IPS DF 19.7 (cell line): ENCODE measurements at regions not wholly inside any gene's neighbourhood (a gene's known extent, or its start where the extent isn't known, plus 50 kb on each side); places are given as distances from the start of the nearest gene placed in this dataset.
A peak's percentile ranks its signal among the peaks of the same experiment; 100 is the strongest.
"Not testable (repeated sequence)": the region's sequence is repeated elsewhere in the genome, so short reads cannot be mapped to it uniquely, and the experiment has no call there.

ENCODE experiments used
- DNase-seq: peaks from one replicate; pipeline ENCODE4 v3.0.0-alpha.2; 2013; ENCODE audit warnings: low read depth, low spot score

GRCh38 chr17:37829592-37830123, 84.8 kb upstream of the HNF1B start:
- no peak for DNase-seq

- no peak for DNase-seq
These were observed 83.8 kb upstream of the HNF1B start for GRCh38 chr17:37828651-37829124.

GRCh38 chr17:37827905-37828650, 83.2 kb upstream of the HNF1B start:
- DNase-seq: no peak

DNA sequence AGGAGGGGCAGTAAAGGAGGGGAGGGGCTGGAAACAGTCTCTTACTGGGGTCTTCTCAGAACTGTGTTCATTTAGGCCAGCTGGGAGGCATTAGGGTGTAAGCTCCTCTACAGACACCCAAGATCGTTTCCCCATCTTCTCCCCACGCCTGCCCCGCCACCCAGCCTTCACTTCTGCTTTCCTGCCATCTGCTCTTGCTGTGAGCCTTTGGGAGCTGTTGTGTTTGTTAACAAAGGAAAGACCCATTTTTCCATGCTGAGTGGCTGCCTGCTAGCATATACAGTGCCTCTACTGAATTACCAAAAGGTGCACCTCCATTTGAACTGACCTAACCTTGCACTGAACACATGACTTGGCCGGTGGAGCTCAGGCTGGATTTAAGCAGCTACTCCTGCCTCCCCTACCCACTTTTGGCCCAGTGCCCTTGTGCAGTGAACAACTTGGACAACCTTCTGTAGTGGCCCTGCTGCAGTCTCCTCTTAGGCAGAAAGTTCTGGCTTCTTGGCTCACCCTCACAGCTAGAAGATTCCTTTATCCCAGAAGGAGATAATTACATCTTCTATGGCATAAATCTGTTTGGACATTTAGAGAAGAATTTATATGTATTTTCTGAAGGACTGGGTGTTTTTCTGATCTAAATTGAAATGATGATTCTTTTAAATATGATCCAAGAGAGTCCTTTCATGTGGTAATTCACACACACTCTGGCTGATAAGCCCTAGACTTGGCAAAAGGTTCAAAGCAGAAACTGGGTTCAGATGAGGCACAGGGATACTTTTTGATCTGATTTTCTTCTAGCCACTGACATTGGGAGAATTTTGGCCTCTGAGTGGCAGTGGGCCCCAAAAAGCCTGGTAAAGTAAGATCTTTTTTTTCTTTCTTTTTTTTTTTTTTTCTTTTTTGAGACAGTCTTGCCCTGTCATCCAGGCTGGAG, 81.9 kb upstream of the HNF1B start:
- DNase-seq: no peak

- DNase-seq: no peak
These were observed 81.0 kb upstream of the HNF1B start for GRCh38 chr17:37825851-37826250.

DNA sequence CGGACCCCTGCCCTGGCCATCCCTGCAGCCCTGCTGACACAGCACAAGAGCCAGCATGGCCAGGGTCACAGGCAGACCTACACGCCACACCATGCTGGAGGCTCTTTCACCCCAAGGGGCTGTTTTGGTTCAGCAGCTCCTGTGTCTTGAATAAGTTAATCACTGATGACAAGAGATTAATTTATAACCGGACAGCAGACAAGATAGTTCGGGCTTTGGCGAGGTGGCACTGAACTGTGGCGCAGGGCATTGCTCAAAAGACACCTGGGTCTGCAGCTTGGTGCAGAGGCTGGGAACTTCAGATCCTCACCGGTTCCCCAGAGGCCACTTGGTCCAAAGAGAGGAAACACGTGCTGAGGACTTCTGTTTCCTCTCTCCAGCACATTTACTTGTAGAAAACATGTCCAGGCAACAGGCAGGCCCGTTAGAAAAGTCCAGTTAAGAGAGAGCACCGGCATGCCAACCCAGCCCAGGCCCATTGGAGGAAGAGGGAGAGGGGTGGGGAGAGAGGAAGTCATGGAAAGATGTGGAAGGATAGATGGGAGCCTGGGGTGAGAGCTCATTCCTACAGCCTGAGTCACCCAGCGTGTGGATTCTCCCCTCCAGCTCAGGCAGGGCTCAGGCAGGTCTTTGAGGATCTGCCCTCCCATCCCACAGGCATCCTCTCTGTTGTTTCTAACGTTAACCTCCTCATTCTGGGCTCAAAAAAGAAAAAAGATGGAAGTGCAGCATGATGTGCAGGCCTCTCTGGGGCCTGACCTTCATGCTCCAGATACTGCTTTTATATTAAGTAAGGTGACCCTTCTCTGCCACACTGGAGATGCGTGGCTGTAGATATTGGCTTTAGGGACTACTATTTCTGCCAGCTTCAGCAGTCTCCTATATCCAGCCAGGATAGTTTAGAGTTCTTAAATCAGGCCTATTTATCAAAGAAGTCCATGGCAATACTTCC, 80.0 kb upstream of the HNF1B start:
- peak; percentile 50 for DNase-seq

DNA sequence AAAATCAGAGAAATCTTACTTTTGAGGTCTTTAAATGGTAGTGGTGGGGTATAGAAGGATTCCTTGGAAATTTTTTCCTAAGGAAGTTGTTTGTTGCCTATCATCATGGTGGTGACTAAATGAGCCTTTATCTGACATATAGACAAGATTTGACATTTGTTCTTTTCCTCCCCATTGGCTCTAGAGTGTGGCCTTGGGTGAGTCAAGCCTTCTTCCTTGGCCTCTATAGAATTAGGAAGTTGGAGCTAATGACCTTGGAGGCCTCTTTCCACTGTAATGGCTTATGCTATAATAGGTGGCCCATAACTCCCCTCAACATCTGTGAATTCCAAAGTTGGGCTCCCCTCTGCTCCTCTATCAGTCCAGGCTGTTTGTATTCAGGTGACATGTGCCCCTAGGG, 79.1 kb upstream of the HNF1B start:
- DNase-seq: no peak

DNA sequence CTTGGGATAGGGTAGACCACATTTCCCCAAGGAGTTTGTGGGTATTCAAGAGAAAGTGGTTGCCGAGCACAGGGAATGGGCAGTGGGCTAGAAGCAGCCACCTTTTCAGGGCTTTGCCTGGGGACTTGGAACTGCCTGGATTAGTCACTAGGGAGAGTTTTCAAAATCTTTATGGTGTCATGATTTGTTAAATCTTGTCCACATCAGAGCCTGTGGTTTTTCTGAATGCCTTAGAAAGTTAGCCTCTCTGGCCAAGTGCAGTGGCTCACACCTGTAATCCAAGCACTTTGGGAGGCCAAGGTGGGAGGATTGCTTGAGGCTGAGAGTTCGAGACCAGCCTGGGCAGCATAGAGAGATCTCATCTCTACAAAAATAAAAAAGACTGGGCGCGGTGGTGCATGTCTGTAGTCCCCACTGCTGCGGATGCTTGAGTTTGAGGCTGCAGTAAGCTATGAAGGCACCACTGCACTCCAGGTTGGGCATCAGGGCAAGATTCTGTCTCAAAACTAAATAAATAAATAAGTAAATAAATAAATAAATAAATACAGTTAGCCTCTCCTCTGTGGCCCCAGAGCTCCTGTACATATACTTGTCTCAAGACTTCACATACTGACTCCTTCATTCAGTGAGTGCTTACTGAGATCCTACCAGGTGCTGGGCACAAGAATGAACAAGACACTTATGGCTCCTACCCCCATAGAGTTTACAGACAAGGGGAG, 76.3 kb upstream of the HNF1B start:
- DNase-seq: no peak

- DNase-seq: no peak
These were observed 75.6 kb upstream of the HNF1B start for GRCh38 chr17:37820313-37820994.

DNA sequence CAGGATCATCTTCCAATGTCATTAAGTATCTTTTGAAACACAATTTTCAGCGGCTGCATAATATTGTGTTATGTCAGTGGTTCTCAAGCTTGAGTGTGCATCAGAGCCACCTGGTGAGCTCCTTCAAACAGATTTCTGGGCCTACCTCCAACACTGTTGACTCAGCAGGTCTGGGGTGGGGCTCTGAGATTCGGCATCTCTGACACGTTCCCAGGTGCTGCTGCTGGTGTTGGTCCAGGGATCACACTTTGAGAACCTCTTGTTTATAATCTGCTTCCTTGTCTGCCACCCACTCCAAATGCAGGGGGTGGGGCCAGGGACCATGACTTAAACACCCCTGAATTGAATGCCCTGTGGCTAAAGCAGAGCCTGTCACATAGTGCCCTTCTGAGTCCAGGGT, 73.8 kb upstream of the HNF1B start:
- DNase-seq: no peak

- no peak for DNase-seq
These were observed 72.1 kb upstream of the HNF1B start for GRCh38 chr17:37816950-37817349.

- DNase-seq: no peak
These were observed 70.7 kb upstream of the HNF1B start for GRCh38 chr17:37815536-37815935.

- no peak for DNase-seq
These were observed 68.9 kb upstream of the HNF1B start for GRCh38 chr17:37813751-37814150.

DNA sequence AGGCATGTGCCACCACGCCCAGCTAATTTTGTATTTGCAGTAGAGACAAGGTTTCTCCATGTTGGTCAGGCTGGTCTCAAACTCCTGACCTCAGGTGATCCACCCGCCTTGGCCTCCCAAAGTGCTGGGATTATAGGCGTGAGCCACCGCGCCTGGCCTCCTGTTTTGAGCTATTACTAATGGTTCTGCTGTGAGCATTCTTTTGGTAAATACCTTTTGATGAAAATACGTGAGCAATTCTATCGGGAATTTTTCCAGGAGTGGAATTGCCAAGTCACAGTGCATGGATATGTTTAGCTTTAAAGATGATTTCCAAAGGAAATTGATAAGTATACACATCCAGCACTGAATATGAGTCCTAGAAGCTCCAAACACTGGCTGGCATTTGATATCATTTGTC, 64.0 kb upstream of the HNF1B start:
- DNase-seq: not testable (repeated sequence)

GRCh38 chr17:37802712-37803416, 58.0 kb upstream of the HNF1B start:
- no peak for DNase-seq

DNA sequence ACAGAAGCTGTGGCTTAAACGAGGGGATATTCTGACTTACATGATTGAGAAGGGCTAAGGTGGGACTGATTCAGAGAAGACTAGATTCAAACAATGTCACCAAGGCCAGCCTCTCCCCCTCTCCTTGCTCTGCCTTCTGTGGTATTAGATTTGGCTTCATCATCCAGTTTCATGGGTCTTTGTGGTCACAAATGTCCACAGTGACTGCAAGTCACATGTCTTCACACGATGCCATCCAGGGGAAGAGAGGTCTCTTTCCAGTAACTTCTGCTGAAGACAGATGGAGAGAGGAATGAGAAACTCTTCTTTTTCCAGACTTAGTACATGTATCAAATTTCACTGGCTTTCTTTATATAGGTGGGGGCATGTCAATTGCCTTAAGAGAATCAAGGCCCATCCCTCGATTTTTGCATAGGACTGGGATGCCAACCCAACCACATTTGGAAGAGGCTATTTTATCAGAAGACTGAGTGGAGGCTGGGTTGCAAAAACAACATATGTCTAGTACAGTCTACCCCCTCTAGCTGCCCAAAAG, 57.3 kb upstream of the HNF1B start:
- no peak for DNase-seq

- no peak for DNase-seq
These were observed 56.3 kb upstream of the HNF1B start for GRCh38 chr17:37801171-37801570.

DNA sequence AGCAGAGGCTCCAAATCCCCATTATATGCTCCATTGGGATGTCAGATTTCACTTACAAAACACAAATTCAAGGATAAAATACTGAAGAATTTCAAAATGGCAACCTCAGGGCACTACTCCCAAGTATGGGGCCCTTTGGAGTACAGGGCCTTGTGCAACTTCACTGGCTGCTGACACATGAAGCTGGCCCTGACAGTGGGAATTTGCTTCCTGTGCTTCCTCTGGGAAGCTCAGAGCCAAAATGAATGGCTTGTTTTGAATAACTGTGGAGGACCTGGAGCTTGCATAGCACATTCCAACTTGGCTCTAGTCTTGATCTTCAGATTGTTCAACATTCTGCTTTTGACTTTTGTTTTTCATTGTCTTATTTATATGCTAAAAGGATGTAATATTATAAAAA, 52.3 kb upstream of the HNF1B start:
- no peak for DNase-seq

DNA sequence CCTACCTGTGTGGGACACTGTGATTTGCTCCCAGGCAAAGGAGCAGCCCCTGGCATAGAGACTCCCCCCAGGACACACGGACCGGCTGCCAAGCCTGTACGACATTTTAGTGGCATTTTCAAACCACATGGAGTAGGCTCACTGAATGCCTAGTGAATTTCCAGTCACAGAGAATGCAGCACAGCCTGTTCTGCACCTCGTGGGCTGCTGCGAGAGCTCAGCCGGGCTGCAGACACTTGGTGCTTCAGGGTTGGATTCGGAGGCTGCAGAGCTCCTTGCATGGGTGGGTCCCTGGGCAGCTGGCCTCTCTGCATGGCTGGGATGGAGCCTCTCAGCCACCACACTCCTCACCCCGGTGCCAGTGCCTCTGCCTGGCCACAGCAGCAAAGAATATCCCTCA, 51.2 kb upstream of the HNF1B start:
- DNase-seq: no peak
